GM19035 (cell line): ENCODE measurements at regions not wholly inside any gene's neighbourhood (a gene's known extent, or its start where the extent isn't known, plus 50 kb on each side); places are given as distances from the start of the nearest gene placed in this dataset.

Experiments used
- ATAC-seq: cut with Tn5 transposase; IDR thresholded peaks from one replicate; pipeline ENCODE4 v1.9.1; 2021; ENCODE audit not compliant: unreplicated experiment

GRCh38 chr15:93830221-93831080 lies 400.9 kb upstream of the MCTP2 start:
- ATAC-seq = no peak

- no peak for ATAC-seq
Measured at GRCh38 chr15:93829115-93829870, 402.1 kb upstream of the MCTP2 start.

- ATAC-seq = no peak
Measured at GRCh38 chr15:93826790-93827189, 404.6 kb upstream of the MCTP2 start.

GRCh38 chr15:93826293-93826692 lies 405.1 kb upstream of the MCTP2 start:
- no peak for ATAC-seq

- ATAC-seq = no peak
Measured at GRCh38 chr15:93825682-93826081, 405.7 kb upstream of the MCTP2 start.

GRCh38 chr15:93823971-93824913 lies 407.1 kb upstream of the MCTP2 start:
- ATAC-seq = no peak

GRCh38 chr15:93820566-93820965 lies 410.8 kb upstream of the MCTP2 start:
- no peak for ATAC-seq

- ATAC-seq = no peak
Measured at GRCh38 chr15:93819826-93820225, 411.5 kb upstream of the MCTP2 start.

- ATAC-seq = no peak
Measured at GRCh38 chr15:93816815-93817214, 414.5 kb upstream of the MCTP2 start.

GRCh38 chr15:93811305-93811704 lies 420.1 kb upstream of the MCTP2 start:
- ATAC-seq = no peak

GRCh38 chr15:93809516-93809915 lies 421.8 kb upstream of the MCTP2 start:
- no peak for ATAC-seq

GRCh38 chr15:93803421-93804152 lies 427.8 kb upstream of the MCTP2 start:
- ATAC-seq = no peak

GRCh38 chr15:93801206-93801605 lies 430.2 kb upstream of the MCTP2 start:
- no peak for ATAC-seq

GRCh38 chr15:93800805-93801204 lies 430.6 kb upstream of the MCTP2 start:
- no peak for ATAC-seq

- ATAC-seq = no peak
Measured at GRCh38 chr15:93789441-93789840, 441.9 kb upstream of the MCTP2 start.

GRCh38 chr15:93780073-93780472 lies 451.3 kb upstream of the MCTP2 start:
- ATAC-seq = no peak

GRCh38 chr15:93779341-93779740 lies 452.0 kb upstream of the MCTP2 start:
- ATAC-seq = no peak

GRCh38 chr15:93771196-93772030 lies 459.9 kb upstream of the MCTP2 start:
- ATAC-seq = no peak

- no peak for ATAC-seq
Measured at GRCh38 chr15:93770788-93771187, 460.6 kb upstream of the MCTP2 start.

GRCh38 chr15:93762036-93762435 lies 469.3 kb upstream of the MCTP2 start:
- no peak for ATAC-seq
